Suprapubic skin (tissue), 4 donors: ENCODE measurements at regions not wholly inside any gene's neighbourhood (a gene's known extent, or its start where the extent isn't known, plus 50 kb on each side); places are given as distances from the start of the nearest gene placed in this dataset.

Experiments
- EP300 ChIP-seq: sonication (generic); formaldehyde crosslinking; IDR thresholded peaks from one replicate; pipeline ENCODE4 v1.6.1; 2017; ENCODE audit warnings: antibody characterized with exemption
- POLR2A ChIP-seq, 2 donors: fragments of 450-650 bp; IDR thresholded peaks; one replicate each; pipeline ENCODE4 v1.6.1; 2017; ENCODE audit warnings: antibody characterized with exemption in 2 of 2, mild to moderate bottlenecking in 2 of 2, moderate library complexity in 2 of 2
- POLR2AphosphoS5 ChIP-seq, 3 donors: sonication (generic); formaldehyde crosslinking; IDR thresholded peaks; one replicate each; pipeline ENCODE4 v1.6.1; 2017; ENCODE audit warnings: antibody characterized with exemption in 3 of 3
- TF ChIP-seq, protein P1 (sequence below), 2 donors: fragments of 200-600 bp in 1 of 2; fragments of 450-650 bp in 1 of 2; sonication (generic) in 1 of 2; IDR thresholded peaks; one replicate each; pipeline ENCODE4 v1.5.1; 2016 to 2019; ENCODE audit warnings: antibody characterized with exemption in 2 of 2, mild to moderate bottlenecking in 1 of 2, moderate library complexity in 1 of 2

DNA sequence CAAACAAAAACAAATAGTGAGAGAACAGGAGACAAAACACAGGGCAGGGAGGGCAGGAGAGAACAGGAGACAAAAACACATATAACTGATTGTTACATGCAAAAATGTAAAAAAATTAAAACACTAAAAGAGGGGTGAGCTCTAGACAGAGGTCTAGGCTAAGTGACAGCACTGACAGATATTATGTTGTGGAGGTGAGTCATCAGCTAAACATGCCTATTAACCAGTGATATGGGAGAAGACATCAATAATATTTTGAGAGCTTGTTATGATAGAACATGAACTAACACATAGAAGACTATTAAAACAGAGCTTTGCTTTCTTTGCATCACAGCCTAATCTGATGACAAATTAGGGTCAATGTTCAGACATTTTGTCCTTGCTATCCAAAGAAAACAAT, 972.7 kb downstream of the PRIM2 start:
- TF ChIP-seq, protein P1, sequence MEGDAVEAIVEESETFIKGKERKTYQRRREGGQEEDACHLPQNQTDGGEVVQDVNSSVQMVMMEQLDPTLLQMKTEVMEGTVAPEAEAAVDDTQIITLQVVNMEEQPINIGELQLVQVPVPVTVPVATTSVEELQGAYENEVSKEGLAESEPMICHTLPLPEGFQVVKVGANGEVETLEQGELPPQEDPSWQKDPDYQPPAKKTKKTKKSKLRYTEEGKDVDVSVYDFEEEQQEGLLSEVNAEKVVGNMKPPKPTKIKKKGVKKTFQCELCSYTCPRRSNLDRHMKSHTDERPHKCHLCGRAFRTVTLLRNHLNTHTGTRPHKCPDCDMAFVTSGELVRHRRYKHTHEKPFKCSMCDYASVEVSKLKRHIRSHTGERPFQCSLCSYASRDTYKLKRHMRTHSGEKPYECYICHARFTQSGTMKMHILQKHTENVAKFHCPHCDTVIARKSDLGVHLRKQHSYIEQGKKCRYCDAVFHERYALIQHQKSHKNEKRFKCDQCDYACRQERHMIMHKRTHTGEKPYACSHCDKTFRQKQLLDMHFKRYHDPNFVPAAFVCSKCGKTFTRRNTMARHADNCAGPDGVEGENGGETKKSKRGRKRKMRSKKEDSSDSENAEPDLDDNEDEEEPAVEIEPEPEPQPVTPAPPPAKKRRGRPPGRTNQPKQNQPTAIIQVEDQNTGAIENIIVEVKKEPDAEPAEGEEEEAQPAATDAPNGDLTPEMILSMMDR (IDR thresholded peaks at IDR 0.05) = no peak
- TF ChIP-seq POLR2AphosphoS5 (IDR thresholded peaks at IDR 0.05) (no peak), POLR2A (IDR thresholded peaks at IDR 0.05) (no peak), EP300 (no peak)
